ENCODE measurements at regions not wholly inside any gene's neighbourhood (a gene's known extent, or its start where the extent isn't known, plus 50 kb on each side); places are given as distances from the start of the nearest gene placed in this dataset.
A peak's percentile ranks its signal among the peaks of the same experiment; 100 is the strongest.

GRCh38 chr7:155202106-155202871 lies 95.4 kb upstream of the INSIG1 start:
- DNase-seq: no peak

- DNase-seq: no peak
These were observed 94.4 kb upstream of the INSIG1 start for GRCh38 chr7:155203059-155203881.

- no peak for DNase-seq
These were observed 93.6 kb upstream of the INSIG1 start for GRCh38 chr7:155203882-155204691.

GRCh38 chr7:155204744-155205367 lies 92.8 kb upstream of the INSIG1 start:
- no peak for DNase-seq

GRCh38 chr7:155205368-155206317 lies 92.0 kb upstream of the INSIG1 start:
- DNase-seq: peak; percentile 100

- peak; percentile 93 for DNase-seq
These were observed 91.2 kb upstream of the INSIG1 start for GRCh38 chr7:155206318-155207020.

GRCh38 chr7:155207326-155208002 lies 90.2 kb upstream of the INSIG1 start:
- DNase-seq: no peak

- DNase-seq: peak; percentile 67
These were observed 88.8 kb upstream of the INSIG1 start for GRCh38 chr7:155208681-155209477.

- no peak for DNase-seq
These were observed 88.0 kb upstream of the INSIG1 start for GRCh38 chr7:155209478-155210319.

GRCh38 chr7:155210356-155210755 lies 87.3 kb upstream of the INSIG1 start:
- DNase-seq: no peak

- DNase-seq: no peak
These were observed 86.5 kb upstream of the INSIG1 start for GRCh38 chr7:155211173-155211572.

- DNase-seq: no peak
These were observed 85.9 kb upstream of the INSIG1 start for GRCh38 chr7:155211761-155212160.

- DNase-seq: no peak
These were observed 85.2 kb upstream of the INSIG1 start for GRCh38 chr7:155212301-155213015.

GRCh38 chr7:155213385-155213784 lies 84.3 kb upstream of the INSIG1 start:
- DNase-seq: peak; percentile 93

GRCh38 chr7:155213955-155214740 lies 83.5 kb upstream of the INSIG1 start:
- no peak for DNase-seq

GRCh38 chr7:155215576-155216325 lies 81.9 kb upstream of the INSIG1 start:
- DNase-seq: no peak

Data from fibroblast of skin of back (primary cell).